Nephron progenitor cell (in vitro differentiated cells): ENCODE measurements at regions not wholly inside any gene's neighbourhood (a gene's known extent, or its start where the extent isn't known, plus 50 kb on each side); places are given as distances from the start of the nearest gene placed in this dataset.
"Not testable (repeated sequence)": the region's sequence is repeated elsewhere in the genome, so short reads cannot be mapped to it uniquely, and the experiment has no call there.

Experiments
- DNase-seq: peaks from one replicate; pipeline ENCODE4 v3.0.0; 2021
- H3K27ac Mint-ChIP-seq: 2 replicates; pipeline ENCODE4 v1.8.0; 2021; ENCODE audit warnings: mild to moderate bottlenecking, moderate library complexity, mixed read lengths
- H3K27me3 Mint-ChIP-seq: 2 replicates; pipeline ENCODE4 v1.8.0; 2021; ENCODE audit warnings: mild to moderate bottlenecking, low read depth, mixed read lengths; ENCODE audit not compliant: poor library complexity
- H3K36me3 Mint-ChIP-seq: 2 replicates; pipeline ENCODE4 v1.8.0; 2021; ENCODE audit warnings: low read depth, mixed read lengths
- H3K4me1 Mint-ChIP-seq: 2 replicates; pipeline ENCODE4 v1.8.0; 2021; ENCODE audit warnings: mixed read lengths
- H3K4me3 Mint-ChIP-seq: 2 replicates; pipeline ENCODE4 v1.8.0; 2021; ENCODE audit warnings: mild to moderate bottlenecking, moderate library complexity, mixed read lengths
- H3K9me3 Mint-ChIP-seq: 2 replicates; pipeline ENCODE4 v1.8.0; 2021; ENCODE audit warnings: mild to moderate bottlenecking, moderate library complexity, mixed read lengths
- CTCF ChIP-seq: fragments of 200-600 bp; sonication (generic); IDR thresholded peaks from 2 replicates; pipeline ENCODE4 v1.5.0; 2021; ENCODE audit warnings: antibody characterized with exemption

GRCh38 chr3:17865631-17866030 lies 123.2 kb upstream of the TBC1D5 start:
- Mint-ChIP-seq H3K27ac (no peak overlapping the region), H3K27me3 (no peaks in the 10 kb centered on the region), H3K4me3 (no peak overlapping the region), H3K4me1 (peaks cover 5% of the 10 kb centered on the region), H3K9me3 (peaks cover 19% of the 10 kb centered on the region), H3K36me3 (peaks cover 61% of the 10 kb centered on the region)
- DNase-seq: no peak
- TF ChIP-seq CTCF: no peak

- DNase-seq: no peak
- peak overlapping the region; percentile 82 for H3K4me3 Mint-ChIP-seq
- no peak for TF ChIP-seq CTCF
- H3K27ac Mint-ChIP-seq: peak overlapping the region; percentile 81
- no peaks in the 10 kb centered on the region for H3K27me3 Mint-ChIP-seq
- H3K9me3 Mint-ChIP-seq: peaks cover 32% of the 10 kb centered on the region
- H3K4me1 Mint-ChIP-seq: peaks cover 5% of the 10 kb centered on the region
- H3K36me3 Mint-ChIP-seq: peaks cover 41% of the 10 kb centered on the region
These were observed 119.0 kb upstream of the TBC1D5 start for GRCh38 chr3:17861476-17861875.

GRCh38 chr3:17860840-17861471 lies 118.5 kb upstream of the TBC1D5 start:
- H3K9me3 Mint-ChIP-seq: peaks cover 37% of the 10 kb centered on the region
- DNase-seq, H3K4me1 Mint-ChIP-seq, H3K27me3 Mint-ChIP-seq: not testable (repeated sequence)
- peaks cover 39% of the 10 kb centered on the region for H3K36me3 Mint-ChIP-seq
- peak overlapping the region; percentile 82 for H3K4me3 Mint-ChIP-seq
- peak overlapping the region; percentile 98 for H3K27ac Mint-ChIP-seq

GRCh38 chr3:17852217-17852616 lies 109.8 kb upstream of the TBC1D5 start:
- Mint-ChIP-seq H3K4me3 (no peak overlapping the region), H3K36me3 (peaks cover 6% of the 10 kb centered on the region), H3K27ac (peak overlapping the region; percentile 58), H3K9me3 (peaks cover 34% of the 10 kb centered on the region), H3K4me1 (peaks cover 17% of the 10 kb centered on the region), H3K27me3 (peaks cover 4% of the 10 kb centered on the region)
- no peak for TF ChIP-seq CTCF
- DNase-seq: no peak

GRCh38 chr3:17850448-17850847 lies 108.0 kb upstream of the TBC1D5 start:
- peaks cover 4% of the 10 kb centered on the region for H3K27me3 Mint-ChIP-seq
- peaks cover 17% of the 10 kb centered on the region for H3K9me3 Mint-ChIP-seq
- no peak for DNase-seq
- no peaks in the 10 kb centered on the region for H3K36me3 Mint-ChIP-seq
- TF ChIP-seq CTCF: no peak
- H3K27ac Mint-ChIP-seq: no peak overlapping the region
- no peak overlapping the region for H3K4me3 Mint-ChIP-seq
- H3K4me1 Mint-ChIP-seq: peaks cover 17% of the 10 kb centered on the region

- H3K4me3 Mint-ChIP-seq: no peak overlapping the region
- peaks cover 7% of the 10 kb centered on the region for H3K27me3 Mint-ChIP-seq
- no peaks in the 10 kb centered on the region for H3K9me3 Mint-ChIP-seq
- no peak for TF ChIP-seq CTCF
- DNase-seq: no peak
- H3K36me3 Mint-ChIP-seq: no peaks in the 10 kb centered on the region
- H3K4me1 Mint-ChIP-seq: peaks cover 17% of the 10 kb centered on the region
- H3K27ac Mint-ChIP-seq: no peak overlapping the region
These were observed 105.7 kb upstream of the TBC1D5 start for GRCh38 chr3:17848102-17848501.
